ENCODE measurements at regions not wholly inside any gene's neighbourhood (a gene's known extent, or its start where the extent isn't known, plus 50 kb on each side); places are given as distances from the start of the nearest gene placed in this dataset.

- TF ChIP-seq CTCF (IDR thresholded peaks at IDR 0.05) (no peak), POLR2AphosphoS5 (IDR thresholded peaks at IDR 0.05) (no peak), EP300 (IDR thresholded peaks at IDR 0.05) (no peak), POLR2A (IDR thresholded peaks at IDR 0.05) (no peak)
These were observed 152.7 kb downstream of the MCHR2 start for GRCh38 chr6:99841297-99841696.

All from suprapubic skin (tissue), 4 donors.